HFFc6 (cell line): ENCODE measurements at regions not wholly inside any gene's neighbourhood (a gene's known extent, or its start where the extent isn't known, plus 50 kb on each side); places are given as distances from the start of the nearest gene placed in this dataset.

Source experiments
- DNase-seq: peaks from one replicate; pipeline ENCODE4 v3.0.0-alpha.2; 2018
- H3K27ac Mint-ChIP-seq: 2 replicates; pipeline ENCODE4 v1.8.0; 2020; ENCODE audit warnings: mild to moderate bottlenecking, mixed read lengths
- H3K27me3 Mint-ChIP-seq: 2 replicates; pipeline ENCODE4 v1.8.0; 2021; ENCODE audit warnings: mild to moderate bottlenecking, moderate library complexity, mixed read lengths; ENCODE audit not compliant: insufficient read depth
- H3K36me3 Mint-ChIP-seq: 2 replicates; pipeline ENCODE4 v1.8.0; 2021; ENCODE audit warnings: low read depth, mixed read lengths
- H3K4me1 Mint-ChIP-seq: 2 replicates; pipeline ENCODE4 v1.8.0; 2020; ENCODE audit warnings: low read depth, mixed read lengths
- H3K4me3 Mint-ChIP-seq: 2 replicates; pipeline ENCODE4 v1.8.0; 2020; ENCODE audit warnings: mild to moderate bottlenecking, moderate library complexity, mixed read lengths
- H3K9me3 Mint-ChIP-seq: 2 replicates; pipeline ENCODE4 v1.8.0; 2020; ENCODE audit warnings: mild to moderate bottlenecking, mixed read lengths
- CTCF ChIP-seq: fragments of 200-600 bp; sonication (generic); IDR thresholded peaks from 2 replicates; pipeline ENCODE4 v1.5.0; 2021; ENCODE audit warnings: antibody characterized with exemption, mild to moderate bottlenecking

GRCh38 chr10:123375097-123375496 lies 220.9 kb downstream of the BUB3 start:
- Mint-ChIP-seq H3K9me3 (peaks cover 49% of the 10 kb centered on the region), H3K27me3 (no peaks in the 10 kb centered on the region)
- TF ChIP-seq CTCF = no peak

DNA sequence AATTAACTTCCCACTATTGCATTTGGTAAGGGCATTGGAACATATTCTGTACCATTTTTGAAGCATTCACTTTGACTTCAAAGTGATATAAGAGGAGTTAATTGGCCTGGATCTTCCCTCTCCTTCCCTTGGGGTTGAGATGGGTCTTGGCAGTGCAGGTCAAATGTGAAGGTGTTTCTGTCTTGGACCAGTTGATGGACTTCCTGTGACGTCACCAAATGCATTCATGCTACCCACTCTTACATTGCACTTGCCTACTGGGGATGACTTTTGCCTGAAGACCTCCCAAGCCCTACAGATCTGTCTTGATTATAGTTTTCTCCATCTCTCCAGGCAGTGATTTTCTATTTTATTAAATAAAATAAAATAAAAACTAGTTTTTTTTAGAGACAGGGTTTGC lies 221.5 kb downstream of the BUB3 start:
- Mint-ChIP-seq H3K4me1 (no peaks in the 10 kb centered on the region), H3K4me3 (no peak overlapping the region), H3K27ac (no peak overlapping the region), H3K9me3 (peaks cover 46% of the 10 kb centered on the region), H3K36me3 (no peaks in the 10 kb centered on the region), H3K27me3 (no peaks in the 10 kb centered on the region)
- TF ChIP-seq CTCF = no peak
- DNase-seq = no peak

More at GRCh38 chr10:123375097-123375496, 220.9 kb downstream of the BUB3 start:
- H3K36me3 Mint-ChIP-seq = no peaks in the 10 kb centered on the region
- no peak overlapping the region for H3K4me3 Mint-ChIP-seq
- H3K27ac Mint-ChIP-seq = no peak overlapping the region
- H3K4me1 Mint-ChIP-seq = no peaks in the 10 kb centered on the region
- DNase-seq = no peak

DNA sequence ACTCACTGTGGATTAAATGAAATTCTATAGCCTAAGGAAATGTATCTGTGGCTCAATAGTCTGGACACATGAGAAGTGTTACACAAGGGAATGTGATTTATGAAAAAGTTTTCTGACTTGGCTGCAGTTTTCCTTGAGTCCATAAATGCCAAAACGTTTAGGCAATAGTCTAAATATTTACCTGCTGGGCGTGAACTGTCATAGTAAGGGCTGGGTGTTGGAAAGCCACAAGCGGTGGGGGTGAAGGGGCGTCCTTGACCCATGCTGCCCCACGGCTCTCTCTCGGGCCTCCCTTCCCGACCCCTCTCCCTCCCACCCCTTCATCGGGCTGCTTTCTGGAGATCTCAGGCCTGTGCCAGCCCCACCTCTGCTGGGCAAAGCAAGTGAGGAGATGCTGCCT lies 223.7 kb downstream of the BUB3 start:
- H3K27me3 Mint-ChIP-seq = no peaks in the 10 kb centered on the region
- DNase-seq = no peak
- TF ChIP-seq CTCF = no peak
- no peaks in the 10 kb centered on the region for H3K36me3 Mint-ChIP-seq
- H3K27ac Mint-ChIP-seq = no peak overlapping the region
- no peaks in the 10 kb centered on the region for H3K4me1 Mint-ChIP-seq
- H3K9me3 Mint-ChIP-seq = peaks cover 37% of the 10 kb centered on the region
- H3K4me3 Mint-ChIP-seq = no peak overlapping the region

DNA sequence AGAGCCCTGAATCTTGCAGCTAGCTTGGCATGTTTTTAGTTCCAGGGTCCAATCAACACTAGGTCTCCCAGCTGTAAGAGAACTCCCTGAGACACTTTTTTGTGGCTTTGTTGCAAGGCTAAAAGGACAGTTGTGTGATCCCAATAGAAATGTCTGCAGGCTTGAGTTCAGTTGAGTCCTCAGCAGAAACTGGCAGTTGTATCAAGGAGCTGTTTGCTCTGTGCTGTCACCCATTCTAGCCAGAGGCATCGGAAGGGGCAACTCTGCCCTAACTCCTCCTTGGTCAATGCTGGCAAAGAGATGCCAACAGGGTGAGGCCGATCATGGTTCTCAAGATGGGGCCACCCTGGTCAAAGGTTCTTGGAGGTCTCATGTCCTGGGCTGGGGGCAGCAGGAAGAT lies 224.1 kb downstream of the BUB3 start:
- 0 out of 2 replicates have a peak, but pooled peaks cover 1% of the 10 kb centered on the region for H3K36me3 Mint-ChIP-seq
- H3K27ac Mint-ChIP-seq = no peak overlapping the region
- H3K4me1 Mint-ChIP-seq = no peaks in the 10 kb centered on the region
- no peak for TF ChIP-seq CTCF
- peaks cover 40% of the 10 kb centered on the region for H3K9me3 Mint-ChIP-seq
- H3K27me3 Mint-ChIP-seq = no peaks in the 10 kb centered on the region
- no peak overlapping the region for H3K4me3 Mint-ChIP-seq
- no peak for DNase-seq

DNA sequence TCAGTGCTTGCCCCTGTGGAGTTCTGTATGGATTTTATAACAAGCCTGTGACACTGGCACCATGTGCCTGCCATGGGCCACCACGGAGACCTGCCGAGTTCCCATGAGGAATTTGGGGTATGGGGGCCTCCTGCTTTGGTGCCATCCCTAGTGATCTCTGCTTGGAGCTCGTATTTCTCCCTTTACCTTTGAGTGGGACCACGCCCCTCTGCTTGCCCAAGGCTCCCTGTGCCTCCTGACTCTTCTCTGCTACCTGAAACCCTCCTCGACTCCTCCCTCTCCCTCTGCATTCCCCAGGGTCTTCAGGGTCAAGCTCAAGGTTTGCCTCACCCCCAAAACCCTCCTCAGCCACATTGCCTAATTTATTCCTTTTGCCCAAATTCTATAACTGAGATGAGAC lies 225.0 kb downstream of the BUB3 start:
- no peak for DNase-seq
- no peak for TF ChIP-seq CTCF
- H3K4me3 Mint-ChIP-seq = no peak overlapping the region
- H3K27ac Mint-ChIP-seq = no peak overlapping the region
- 0 out of 2 replicates have a peak, but pooled peaks cover 4% of the 10 kb centered on the region for H3K36me3 Mint-ChIP-seq
- H3K4me1 Mint-ChIP-seq = no peaks in the 10 kb centered on the region
- H3K27me3 Mint-ChIP-seq = no peaks in the 10 kb centered on the region
- peaks cover 42% of the 10 kb centered on the region for H3K9me3 Mint-ChIP-seq
